ENCODE measurements at regions not wholly inside any gene's neighbourhood (a gene's known extent, or its start where the extent isn't known, plus 50 kb on each side); places are given as distances from the start of the nearest gene placed in this dataset.

- DNase-seq (ENCODE audit: low read depth) = no peak
Observed at GRCh38 chr4:27846951-27847350, 986.3 kb downstream of the STIM2 start.

- no peak for DNase-seq (ENCODE audit: low read depth)
Observed at GRCh38 chr4:27861381-27861787, 1000.7 kb downstream of the STIM2 start.

- no peak for DNase-seq (ENCODE audit: low read depth)
Observed at GRCh38 chr4:27861802-27862201, 1001.2 kb downstream of the STIM2 start.

GRCh38 chr4:27873596-27873995 lies 1013.0 kb downstream of the STIM2 start:
- DNase-seq (ENCODE audit: low read depth) = no peak

- no peak for DNase-seq (ENCODE audit: low read depth)
Observed at GRCh38 chr4:27881705-27882104, 1021.1 kb downstream of the STIM2 start.

- no peak for DNase-seq (ENCODE audit: low read depth)
Observed at GRCh38 chr4:27886120-27886519, 1025.5 kb downstream of the STIM2 start.

GRCh38 chr4:27887646-27888045 lies 1027.0 kb downstream of the STIM2 start:
- no peak for DNase-seq (ENCODE audit: low read depth)

GRCh38 chr4:27888505-27888904 lies 1027.9 kb downstream of the STIM2 start:
- DNase-seq (ENCODE audit: low read depth) = no peak

- no peak for DNase-seq (ENCODE audit: low read depth)
Observed at GRCh38 chr4:27894951-27895350, 1034.3 kb downstream of the STIM2 start.

- DNase-seq (ENCODE audit: low read depth) = no peak
Observed at GRCh38 chr4:27908356-27908755, 1047.7 kb downstream of the STIM2 start.

- no peak for DNase-seq (ENCODE audit: low read depth)
Observed at GRCh38 chr4:27910227-27910626, 1049.6 kb downstream of the STIM2 start.

- no peak for DNase-seq (ENCODE audit: low read depth)
Observed at GRCh38 chr4:27911047-27911446, 1050.4 kb downstream of the STIM2 start.

- DNase-seq (ENCODE audit: low read depth) = no peak
Observed at GRCh38 chr4:27913738-27914137, 1053.1 kb downstream of the STIM2 start.

GRCh38 chr4:27915822-27916221 lies 1055.2 kb downstream of the STIM2 start:
- no peak for DNase-seq (ENCODE audit: low read depth)

- no peak for DNase-seq (ENCODE audit: low read depth)
Observed at GRCh38 chr4:27916452-27917184, 1056.0 kb downstream of the STIM2 start.

- no peak for DNase-seq (ENCODE audit: low read depth)
Observed at GRCh38 chr4:27917381-27917780, 1056.7 kb downstream of the STIM2 start.

- no peak for DNase-seq (ENCODE audit: low read depth)
Observed at GRCh38 chr4:27921231-27921630, 1060.6 kb downstream of the STIM2 start.

GRCh38 chr4:27928761-27929540 lies 1068.3 kb downstream of the STIM2 start:
- DNase-seq (ENCODE audit: low read depth) = no peak

GRCh38 chr4:27930291-27930690 lies 1069.7 kb downstream of the STIM2 start:
- DNase-seq (ENCODE audit: low read depth) = no peak

GRCh38 chr4:27930976-27931375 lies 1070.3 kb downstream of the STIM2 start:
- DNase-seq (ENCODE audit: low read depth) = no peak

GRCh38 chr4:27931584-27931983 lies 1070.9 kb downstream of the STIM2 start:
- DNase-seq (ENCODE audit: low read depth) = no peak

- no peak for DNase-seq (ENCODE audit: low read depth)
Observed at GRCh38 chr4:27934871-27935270, 1074.2 kb downstream of the STIM2 start.

GRCh38 chr4:27946799-27947198 lies 1086.2 kb downstream of the STIM2 start:
- no peak for DNase-seq (ENCODE audit: low read depth)

GRCh38 chr4:27947302-27947701 lies 1086.7 kb downstream of the STIM2 start:
- DNase-seq (ENCODE audit: low read depth) = no peak

Data from HS-27A (cell line).